ENCODE measurements at regions not wholly inside any gene's neighbourhood (a gene's known extent, or its start where the extent isn't known, plus 50 kb on each side); places are given as distances from the start of the nearest gene placed in this dataset.
"Not testable (repeated sequence)": the region's sequence is repeated elsewhere in the genome, so short reads cannot be mapped to it uniquely, and the experiment has no call there.

GRCh38 chr1:38658883-38659282 is 200.7 kb downstream of the RRAGC start:
- DNase-seq = no peak

GRCh38 chr1:38657873-38658272 is 201.7 kb downstream of the RRAGC start:
- DNase-seq = no peak

- DNase-seq = no peak
Observed at GRCh38 chr1:38657207-38657840, 202.2 kb downstream of the RRAGC start.

GRCh38 chr1:38656726-38657125 is 202.8 kb downstream of the RRAGC start:
- DNase-seq = no peak

- no peak for DNase-seq
Observed at GRCh38 chr1:38652217-38652616, 207.4 kb downstream of the RRAGC start.

- no peak for DNase-seq
Observed at GRCh38 chr1:38651669-38652068, 207.9 kb downstream of the RRAGC start.

- no peak for DNase-seq
Observed at GRCh38 chr1:38648417-38648816, 211.2 kb downstream of the RRAGC start.

GRCh38 chr1:38647341-38647740 is 212.2 kb downstream of the RRAGC start:
- not testable (repeated sequence) for DNase-seq

GRCh38 chr1:38644092-38644491 is 215.5 kb downstream of the RRAGC start:
- DNase-seq = no peak

- no peak for DNase-seq
Observed at GRCh38 chr1:38641661-38642060, 217.9 kb downstream of the RRAGC start.

GRCh38 chr1:38640371-38640770 is 219.2 kb downstream of the RRAGC start:
- DNase-seq = no peak

GRCh38 chr1:38628241-38628640 is 231.3 kb downstream of the RRAGC start:
- no peak for DNase-seq

GRCh38 chr1:38625939-38626338 is 233.6 kb downstream of the RRAGC start:
- DNase-seq = no peak

- DNase-seq = no peak
Observed at GRCh38 chr1:38624336-38625039, 235.1 kb downstream of the RRAGC start.

- no peak for DNase-seq
Observed at GRCh38 chr1:38623529-38623928, 236.0 kb downstream of the RRAGC start.

- no peak for DNase-seq
Observed at GRCh38 chr1:38622197-38622596, 237.4 kb downstream of the RRAGC start.

- no peak for DNase-seq
Observed at GRCh38 chr1:38616846-38617245, 242.7 kb downstream of the RRAGC start.

GRCh38 chr1:38615680-38616079 is 243.9 kb downstream of the RRAGC start:
- no peak for DNase-seq

GRCh38 chr1:38614861-38615260 is 244.7 kb downstream of the RRAGC start:
- DNase-seq = no peak

GRCh38 chr1:38613996-38614395 is 245.6 kb downstream of the RRAGC start:
- no peak for DNase-seq

GRCh38 chr1:38612951-38613350 is 246.6 kb downstream of the RRAGC start:
- DNase-seq = no peak

- no peak for DNase-seq
Observed at GRCh38 chr1:38611664-38612211, 247.8 kb downstream of the RRAGC start.

- DNase-seq = no peak
Observed at GRCh38 chr1:38609166-38610025, 250.2 kb downstream of the RRAGC start.
